Activated B cell treated with CpG ODN at 0.5 μM for 24 hours (primary cell): ENCODE measurements at regions not wholly inside any gene's neighbourhood (a gene's known extent, or its start where the extent isn't known, plus 50 kb on each side); places are given as distances from the start of the nearest gene placed in this dataset.

ENCODE experiments used
- ATAC-seq: fragments of 200-7000 bp; cut with Tn5 transposase; one replicate; pipeline ENCODE4 v1.10.0; 2021; ENCODE audit warnings: low read depth, mild to moderate bottlenecking, moderate library complexity
- CTCF ChIA-PET: fragments of 350-600 bp; sonication (Branson Sonifier 250); formaldehyde crosslinking; loops from one replicate; lab custom pipeline; 2021; ENCODE audit warnings: antibody characterized with exemption; lab: Charles Lee
- POLR2A ChIA-PET: fragments of 350-600 bp; sonication (Branson Sonifier 250); formaldehyde crosslinking; loops from one replicate; lab custom pipeline; 2021; ENCODE audit warnings: antibody characterized with exemption; lab: Charles Lee
- DNase-seq: peaks from one replicate; pipeline ENCODE4 v3.0.0; 2022
- H3K27ac Mint-ChIP-seq: one replicate; pipeline ENCODE4 v1.8.0; 2020; ENCODE audit warnings: mixed read lengths
- H3K27me3 Mint-ChIP-seq: one replicate; pipeline ENCODE4 v1.8.0; 2021; ENCODE audit warnings: mixed read lengths
- H3K36me3 Mint-ChIP-seq: one replicate; pipeline ENCODE4 v1.8.0; 2021; ENCODE audit warnings: low read depth, mixed read lengths
- H3K4me1 Mint-ChIP-seq: one replicate; pipeline ENCODE4 v1.8.0; 2021; ENCODE audit warnings: mixed read lengths
- H3K4me3 Mint-ChIP-seq: one replicate; pipeline ENCODE4 v1.8.0; 2020; ENCODE audit warnings: mild to moderate bottlenecking, mixed read lengths
- H3K9me3 Mint-ChIP-seq: one replicate; pipeline ENCODE4 v1.8.0; 2020; ENCODE audit warnings: mixed read lengths
- intact Hi-C: fragments of 100-400 bp; cut with micrococcal nuclease; formaldehyde crosslinking; loops from one replicate; pipeline ENCODE4 v1.15.1; 2024
- TF ChIP-seq, protein P1 (sequence below): fragments of 200-600 bp; IDR thresholded peaks from one replicate; pipeline ENCODE4 v1.8.0; 2022; ENCODE audit warnings: antibody characterized with exemption, mild to moderate bottlenecking

DNA sequence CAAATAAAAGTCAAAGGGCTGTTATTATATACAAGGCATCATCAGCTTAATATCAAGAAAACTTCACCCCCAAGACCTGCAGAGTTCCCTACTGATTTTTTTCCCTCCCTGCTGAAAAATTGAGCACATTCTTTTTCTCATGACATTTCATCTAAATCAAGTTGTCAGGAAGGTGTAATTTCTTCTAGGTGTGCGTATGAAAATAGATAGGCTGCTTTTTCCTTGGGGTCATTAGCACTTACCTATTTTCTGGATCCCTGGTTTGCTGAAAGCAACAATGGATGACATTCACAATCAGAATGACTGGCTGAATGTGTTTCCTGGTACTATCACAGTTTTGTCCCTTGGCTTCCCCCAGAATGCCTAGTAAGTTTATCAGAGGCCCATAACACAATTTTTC, 225.0 kb upstream of the KIRREL3 start:
- Mint-ChIP-seq H3K36me3 (no peaks in the 10 kb centered on the region), H3K4me1 (no peaks in the 10 kb centered on the region), H3K27ac (no peak overlapping the region), H3K9me3 (no peaks in the 10 kb centered on the region), H3K27me3 (no peaks in the 10 kb centered on the region), H3K4me3 (no peak overlapping the region)
- intact Hi-C loops: no loop called here
- CTCF ChIA-PET: no interaction called here
- TF ChIP-seq, protein P1, sequence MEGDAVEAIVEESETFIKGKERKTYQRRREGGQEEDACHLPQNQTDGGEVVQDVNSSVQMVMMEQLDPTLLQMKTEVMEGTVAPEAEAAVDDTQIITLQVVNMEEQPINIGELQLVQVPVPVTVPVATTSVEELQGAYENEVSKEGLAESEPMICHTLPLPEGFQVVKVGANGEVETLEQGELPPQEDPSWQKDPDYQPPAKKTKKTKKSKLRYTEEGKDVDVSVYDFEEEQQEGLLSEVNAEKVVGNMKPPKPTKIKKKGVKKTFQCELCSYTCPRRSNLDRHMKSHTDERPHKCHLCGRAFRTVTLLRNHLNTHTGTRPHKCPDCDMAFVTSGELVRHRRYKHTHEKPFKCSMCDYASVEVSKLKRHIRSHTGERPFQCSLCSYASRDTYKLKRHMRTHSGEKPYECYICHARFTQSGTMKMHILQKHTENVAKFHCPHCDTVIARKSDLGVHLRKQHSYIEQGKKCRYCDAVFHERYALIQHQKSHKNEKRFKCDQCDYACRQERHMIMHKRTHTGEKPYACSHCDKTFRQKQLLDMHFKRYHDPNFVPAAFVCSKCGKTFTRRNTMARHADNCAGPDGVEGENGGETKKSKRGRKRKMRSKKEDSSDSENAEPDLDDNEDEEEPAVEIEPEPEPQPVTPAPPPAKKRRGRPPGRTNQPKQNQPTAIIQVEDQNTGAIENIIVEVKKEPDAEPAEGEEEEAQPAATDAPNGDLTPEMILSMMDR: no peak
- DNase-seq (no peak), ATAC-seq (no peak)
- POLR2A ChIA-PET: no interaction called here

DNA sequence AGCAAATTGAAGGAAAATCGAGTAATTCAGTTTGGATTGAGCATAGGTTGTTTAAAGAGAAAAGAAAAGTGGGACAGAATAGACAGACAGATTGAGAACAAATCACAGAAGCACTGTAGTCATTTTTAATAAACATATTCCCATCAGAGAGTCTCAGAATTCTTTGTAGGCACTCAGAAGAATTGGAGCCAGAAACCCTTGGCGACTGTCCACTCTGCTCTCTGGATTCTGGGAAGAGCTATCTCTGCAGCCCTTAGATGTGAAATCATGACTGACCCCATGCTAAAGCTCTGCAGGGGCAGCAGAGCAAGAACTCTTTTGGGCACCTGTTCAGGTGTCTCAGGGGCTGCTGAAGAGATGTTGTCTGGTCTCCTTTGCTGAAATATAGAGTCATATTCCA, 223.7 kb upstream of the KIRREL3 start:
- Mint-ChIP-seq H3K27ac (no peak overlapping the region), H3K4me1 (no peaks in the 10 kb centered on the region), H3K4me3 (no peak overlapping the region), H3K36me3 (no peaks in the 10 kb centered on the region), H3K27me3 (no peaks in the 10 kb centered on the region), H3K9me3 (no peaks in the 10 kb centered on the region)
- TF ChIP-seq, protein P1: no peak
- intact Hi-C loops: no loop called here
- ChIA-PET CTCF (no interaction called here), POLR2A (no interaction called here)
- DNase-seq: no peak
- ATAC-seq: no peak

DNA sequence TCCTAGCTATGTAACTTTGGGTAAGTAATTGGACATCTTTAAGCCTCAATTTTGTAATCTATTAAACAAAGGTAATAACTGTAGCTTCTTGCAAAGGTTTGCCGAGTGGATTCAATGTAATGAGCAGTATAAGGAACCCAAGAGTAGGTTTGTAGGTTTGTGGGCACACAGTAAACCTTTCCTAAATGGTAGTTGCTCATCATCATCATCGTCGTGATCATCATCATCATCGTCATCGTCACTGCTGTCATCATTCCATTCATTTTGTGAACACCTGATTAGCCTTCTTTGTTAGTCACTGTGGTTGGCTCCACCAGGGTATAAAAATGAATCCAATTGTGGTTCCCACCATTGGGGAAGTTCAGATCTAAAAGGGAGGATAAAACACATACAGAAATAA, 223.1 kb upstream of the KIRREL3 start:
- no peak overlapping the region for H3K27ac Mint-ChIP-seq
- no peaks in the 10 kb centered on the region for H3K27me3 Mint-ChIP-seq
- no peak for DNase-seq
- H3K36me3 Mint-ChIP-seq: no peaks in the 10 kb centered on the region
- intact Hi-C loops: no loop called here
- no peaks in the 10 kb centered on the region for H3K4me1 Mint-ChIP-seq
- no peak overlapping the region for H3K4me3 Mint-ChIP-seq
- no peaks in the 10 kb centered on the region for H3K9me3 Mint-ChIP-seq
- ChIA-PET CTCF (no interaction called here), POLR2A (no interaction called here)
- TF ChIP-seq, protein P1: no peak
- ATAC-seq: no peak

DNA sequence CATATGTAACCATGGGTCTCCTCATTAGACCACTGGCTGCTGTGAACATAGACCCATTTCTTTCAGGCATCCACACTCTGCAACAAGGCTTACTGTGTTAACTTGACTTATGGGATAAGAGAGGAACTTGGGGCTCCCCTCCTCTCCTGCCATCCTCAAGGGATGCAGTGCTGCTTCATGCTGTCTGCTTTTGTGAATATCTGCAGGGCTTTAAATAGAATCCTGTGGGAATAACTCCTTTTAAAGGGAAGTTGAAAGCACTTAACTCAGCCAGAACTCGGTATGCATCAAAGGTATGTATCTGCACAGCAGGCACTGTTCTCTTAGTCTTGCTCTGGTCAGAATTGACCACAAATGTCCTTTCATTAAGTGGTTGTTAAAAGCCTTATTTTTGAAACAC, 222.5 kb upstream of the KIRREL3 start:
- no peak for DNase-seq
- intact Hi-C loops: no loop called here
- no peak for ATAC-seq
- H3K9me3 Mint-ChIP-seq: no peaks in the 10 kb centered on the region
- no peaks in the 10 kb centered on the region for H3K36me3 Mint-ChIP-seq
- POLR2A ChIA-PET: no interaction called here
- H3K27me3 Mint-ChIP-seq: no peaks in the 10 kb centered on the region
- CTCF ChIA-PET: no interaction called here
- H3K4me3 Mint-ChIP-seq: no peak overlapping the region
- H3K4me1 Mint-ChIP-seq: no peaks in the 10 kb centered on the region
- TF ChIP-seq, protein P1: no peak
- no peak overlapping the region for H3K27ac Mint-ChIP-seq

DNA sequence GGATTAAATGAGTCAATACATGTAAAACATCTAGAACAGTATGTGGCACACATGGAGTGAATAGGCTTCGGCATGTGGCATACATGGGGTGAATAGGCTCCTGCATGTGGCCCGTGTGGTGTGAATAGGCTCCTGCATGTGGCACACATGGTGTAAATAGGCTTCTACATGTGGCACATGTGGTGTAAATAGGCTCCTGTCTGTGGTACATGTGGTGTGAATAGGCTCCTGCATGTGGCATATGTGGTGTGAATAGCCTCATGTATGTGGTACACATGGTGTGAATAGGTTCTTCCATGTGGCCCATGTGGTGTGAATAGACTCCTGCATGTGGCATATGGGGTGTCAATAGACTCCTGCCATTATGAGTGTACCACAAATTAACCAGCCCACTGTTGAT, 219.1 kb upstream of the KIRREL3 start:
- intact Hi-C loops: no loop called here
- CTCF ChIA-PET: no interaction called here

More for the DNA sequence above, 219.1 kb upstream of the KIRREL3 start:
- TF ChIP-seq, protein P1: no peak
- no peaks in the 10 kb centered on the region for H3K36me3 Mint-ChIP-seq
- no peak for ATAC-seq
- DNase-seq: no peak
- H3K9me3 Mint-ChIP-seq: no peaks in the 10 kb centered on the region
- H3K4me1 Mint-ChIP-seq: no peaks in the 10 kb centered on the region
- no peaks in the 10 kb centered on the region for H3K27me3 Mint-ChIP-seq
- H3K27ac Mint-ChIP-seq: no peak overlapping the region
- POLR2A ChIA-PET: no interaction called here
- H3K4me3 Mint-ChIP-seq: no peak overlapping the region
